AG08395 (cell line): ENCODE measurements at regions not wholly inside any gene's neighbourhood (a gene's known extent, or its start where the extent isn't known, plus 50 kb on each side); places are given as distances from the start of the nearest gene placed in this dataset.

Experiments
- DNase-seq: peaks from one replicate; pipeline ENCODE4 v3.0.0; 2012; ENCODE audit warnings: mixed read lengths, low spot score

GRCh38 chr3:66854601-66855151, 143.4 kb upstream of the KBTBD8 start:
- DNase-seq: no peak

- DNase-seq: no peak
These were observed 141.6 kb upstream of the KBTBD8 start for GRCh38 chr3:66856533-66856932.

GRCh38 chr3:66858656-66859381, 139.3 kb upstream of the KBTBD8 start:
- DNase-seq: no peak

- no peak for DNase-seq
These were observed 137.3 kb upstream of the KBTBD8 start for GRCh38 chr3:66860771-66861170.

- DNase-seq: no peak
These were observed 134.6 kb upstream of the KBTBD8 start for GRCh38 chr3:66863205-66864111.

GRCh38 chr3:66884659-66885058, 113.4 kb upstream of the KBTBD8 start:
- DNase-seq: no peak

GRCh38 chr3:66885326-66886000, 112.6 kb upstream of the KBTBD8 start:
- no peak for DNase-seq

GRCh38 chr3:66889750-66890494, 108.2 kb upstream of the KBTBD8 start:
- no peak for DNase-seq

GRCh38 chr3:66898155-66898554, 100.0 kb upstream of the KBTBD8 start:
- DNase-seq: no peak

- DNase-seq: no peak
These were observed 93.8 kb upstream of the KBTBD8 start for GRCh38 chr3:66904336-66904735.

GRCh38 chr3:66904831-66905493, 93.1 kb upstream of the KBTBD8 start:
- no peak for DNase-seq

- no peak for DNase-seq
These were observed 91.0 kb upstream of the KBTBD8 start for GRCh38 chr3:66907136-66907535.

- DNase-seq: no peak
These were observed 87.6 kb upstream of the KBTBD8 start for GRCh38 chr3:66910266-66911055.

GRCh38 chr3:66912306-66912705, 85.8 kb upstream of the KBTBD8 start:
- DNase-seq: no peak

- no peak for DNase-seq
These were observed 76.0 kb upstream of the KBTBD8 start for GRCh38 chr3:66922058-66922457.

GRCh38 chr3:66923969-66924368, 74.1 kb upstream of the KBTBD8 start:
- DNase-seq: no peak

GRCh38 chr3:66928252-66928651, 69.9 kb upstream of the KBTBD8 start:
- DNase-seq: no peak

- DNase-seq: no peak
These were observed 66.8 kb upstream of the KBTBD8 start for GRCh38 chr3:66931291-66931690.

GRCh38 chr3:66931699-66932098, 66.4 kb upstream of the KBTBD8 start:
- no peak for DNase-seq

- DNase-seq: no peak
These were observed 64.9 kb upstream of the KBTBD8 start for GRCh38 chr3:66933233-66933632.
